SK-N-SH treated with all-trans-retinoic acid at 6 μM for 48 hours (cell line): ENCODE measurements at regions not wholly inside any gene's neighbourhood (a gene's known extent, or its start where the extent isn't known, plus 50 kb on each side); places are given as distances from the start of the nearest gene placed in this dataset.

Experiments used
- ATAC-seq: fragments of 200-7000 bp; cut with Tn5 transposase; 3 replicates; pipeline ENCODE4 v1.9.1; 2020; ENCODE audit warnings: mild to moderate bottlenecking, moderate library complexity
- BACH2 ChIP-seq: fragments of 250-450 bp; sonication (Bioruptor Pico); IDR thresholded peaks from 2 replicates; pipeline ENCODE4 v1.9.0; 2021; ENCODE audit warnings: mild to moderate bottlenecking, borderline replicate concordance
- CSDC2 ChIP-seq: fragments of 250-450 bp; sonication (Bioruptor Pico); IDR thresholded peaks from 2 replicates; pipeline ENCODE4 v1.5.0; 2020; ENCODE audit warnings: mild to moderate bottlenecking, moderate library complexity
- ESRRG ChIP-seq: fragments of 250-450 bp; sonication (Bioruptor Pico); IDR thresholded peaks from 2 replicates; pipeline ENCODE4 v1.6.1; 2021; ENCODE audit warnings: mild to moderate bottlenecking
- GLIS3 ChIP-seq: fragments of 250-450 bp; sonication (Bioruptor Pico); IDR thresholded peaks from 2 replicates; pipeline ENCODE4 v1.5.0; 2020; ENCODE audit warnings: mild to moderate bottlenecking, moderate library complexity
- ISL1 ChIP-seq: fragments of 250-450 bp; sonication (Bioruptor Pico); IDR thresholded peaks from 2 replicates; pipeline ENCODE4 v2.1.2; 2022; ENCODE audit warnings: mild to moderate bottlenecking, moderate library complexity
- OSR1 ChIP-seq: fragments of 250-450 bp; sonication (Bioruptor Pico); IDR thresholded peaks from 2 replicates; pipeline ENCODE4 v1.8.0; 2022; ENCODE audit warnings: moderate library complexity, mild to moderate bottlenecking, inconsistent platforms
- PPARA ChIP-seq: fragments of 250-450 bp; sonication (Bioruptor Pico); IDR thresholded peaks from 2 replicates; pipeline ENCODE4 v1.5.0; 2020; ENCODE audit warnings: mild to moderate bottlenecking, borderline replicate concordance
- RARB ChIP-seq: fragments of 250-450 bp; sonication (Bioruptor Pico); IDR thresholded peaks from 2 replicates; pipeline ENCODE4 v1.8.0; 2021; ENCODE audit warnings: mild to moderate bottlenecking, moderate library complexity
- TCF4 ChIP-seq: fragments of 250-450 bp; sonication (Bioruptor Pico); IDR thresholded peaks from 2 replicates; pipeline ENCODE4 v1.8.0; 2021; ENCODE audit warnings: mild to moderate bottlenecking, moderate library complexity, borderline replicate concordance
- ZFP3 ChIP-seq: fragments of 250-450 bp; sonication (Bioruptor Pico); IDR thresholded peaks from 2 replicates; pipeline ENCODE4 v1.5.0; 2020; ENCODE audit warnings: mild to moderate bottlenecking, moderate library complexity
- ZFP30 ChIP-seq: fragments of 450-650 bp; formaldehyde crosslinking; IDR thresholded peaks from 2 replicates; pipeline ENCODE4 v1.5.0; 2022; ENCODE audit warnings: mild to moderate bottlenecking, moderate library complexity
- ZNF565 ChIP-seq: fragments of 450-650 bp; formaldehyde crosslinking; conservative IDR thresholded peaks from 2 replicates; pipeline ENCODE4 v1.5.0; 2020; ENCODE audit warnings: low read depth, mild to moderate bottlenecking, moderate library complexity
- ZNF8 ChIP-seq: fragments of 450-650 bp; formaldehyde crosslinking; IDR thresholded peaks from 2 replicates; pipeline ENCODE4 v1.5.0; 2020; ENCODE audit warnings: mild to moderate bottlenecking, moderate library complexity
- TF ChIP-seq, protein P1 (sequence below): fragments of 250-450 bp; sonication (Bioruptor Pico); IDR thresholded peaks from 2 replicates; pipeline ENCODE4 v1.8.0; 2021; ENCODE audit warnings: low read depth, mild to moderate bottlenecking, moderate library complexity, borderline replicate concordance
- TF ChIP-seq, protein P2 (sequence below): fragments of 250-450 bp; sonication (Bioruptor Pico); IDR thresholded peaks from 2 replicates; pipeline ENCODE4 v1.5.0; 2020; ENCODE audit warnings: mild to moderate bottlenecking, moderate library complexity
- TF ChIP-seq, protein P3 (sequence below): fragments of 250-450 bp; sonication (Bioruptor Pico); IDR thresholded peaks from 2 replicates; pipeline ENCODE4 v1.5.1; 2021; ENCODE audit warnings: mild to moderate bottlenecking, moderate library complexity
- TF ChIP-seq, protein P4 (sequence below): fragments of 250-450 bp; sonication (Bioruptor Pico); IDR thresholded peaks from 2 replicates; pipeline ENCODE4 v1.5.1; 2020; ENCODE audit warnings: low read depth, mild to moderate bottlenecking, moderate library complexity
- TF ChIP-seq, protein P5 (sequence below): fragments of 250-450 bp; sonication (Bioruptor Pico); IDR thresholded peaks from 2 replicates; pipeline ENCODE4 v1.8.0; 2020; ENCODE audit warnings: mild to moderate bottlenecking, moderate library complexity, borderline replicate concordance

DNA sequence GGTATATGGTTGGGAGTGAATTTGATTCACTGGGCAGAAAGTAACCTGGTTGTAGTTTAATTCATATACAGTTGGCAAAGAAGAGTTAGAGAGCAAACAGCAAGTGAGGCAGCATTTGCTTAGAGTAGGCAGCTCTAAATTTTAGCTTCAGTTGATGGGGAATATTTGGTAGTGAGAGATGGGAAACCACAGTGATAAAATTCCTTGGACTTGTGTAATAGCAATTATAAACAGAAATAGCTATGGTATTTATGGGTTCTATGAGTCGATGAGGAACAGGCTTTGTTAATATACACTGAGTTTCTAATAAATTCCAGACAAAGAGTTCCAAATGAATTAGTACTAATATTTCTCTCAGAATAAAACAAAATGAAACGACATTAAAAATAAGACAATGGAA lies 894.0 kb downstream of the ROBO2 start:
- ATAC-seq = no peak
- TF ChIP-seq CSDC2 (CRISPR knock-in tag) (no peak), ISL1 (CRISPR knock-in tag) (no peak), RARB (CRISPR knock-in tag) (no peak), ZFP3 (no peak), OSR1 (CRISPR knock-in tag) (no peak)
- TF ChIP-seq, protein P1, sequence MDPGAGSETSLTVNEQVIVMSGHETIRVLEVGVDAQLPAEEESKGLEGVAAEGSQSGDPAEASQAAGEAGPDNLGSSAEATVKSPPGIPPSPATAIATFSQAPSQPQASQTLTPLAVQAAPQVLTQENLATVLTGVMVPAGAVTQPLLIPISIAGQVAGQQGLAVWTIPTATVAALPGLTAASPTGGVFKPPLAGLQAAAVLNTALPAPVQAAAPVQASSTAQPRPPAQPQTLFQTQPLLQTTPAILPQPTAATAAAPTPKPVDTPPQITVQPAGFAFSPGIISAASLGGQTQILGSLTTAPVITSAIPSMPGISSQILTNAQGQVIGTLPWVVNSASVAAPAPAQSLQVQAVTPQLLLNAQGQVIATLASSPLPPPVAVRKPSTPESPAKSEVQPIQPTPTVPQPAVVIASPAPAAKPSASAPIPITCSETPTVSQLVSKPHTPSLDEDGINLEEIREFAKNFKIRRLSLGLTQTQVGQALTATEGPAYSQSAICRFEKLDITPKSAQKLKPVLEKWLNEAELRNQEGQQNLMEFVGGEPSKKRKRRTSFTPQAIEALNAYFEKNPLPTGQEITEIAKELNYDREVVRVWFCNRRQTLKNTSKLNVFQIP (CRISPR knock-in tag) = no peak

DNA sequence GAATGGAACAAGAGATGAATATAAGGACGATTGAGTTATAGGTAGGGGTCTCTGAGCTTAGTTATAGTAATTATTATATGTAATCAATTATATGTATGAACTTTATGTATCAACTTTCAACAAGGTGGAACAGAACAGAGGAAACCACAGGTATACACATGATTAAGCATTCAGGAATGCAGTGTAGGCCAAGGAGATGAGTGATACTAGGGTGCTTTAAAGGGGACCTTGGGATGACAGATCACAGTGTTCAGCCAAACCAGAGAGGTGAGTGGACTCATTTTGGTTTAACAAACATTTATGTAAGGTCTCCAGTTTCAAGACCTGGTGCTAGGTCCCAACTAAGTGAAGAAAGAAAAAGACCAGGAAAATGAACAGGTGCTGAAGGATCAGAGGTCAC lies 895.5 kb downstream of the ROBO2 start:
- no peak for ATAC-seq
- TF ChIP-seq, protein P1 (CRISPR knock-in tag) = no peak
- no peak for TF ChIP-seq BACH2
- TF ChIP-seq, protein P2, sequence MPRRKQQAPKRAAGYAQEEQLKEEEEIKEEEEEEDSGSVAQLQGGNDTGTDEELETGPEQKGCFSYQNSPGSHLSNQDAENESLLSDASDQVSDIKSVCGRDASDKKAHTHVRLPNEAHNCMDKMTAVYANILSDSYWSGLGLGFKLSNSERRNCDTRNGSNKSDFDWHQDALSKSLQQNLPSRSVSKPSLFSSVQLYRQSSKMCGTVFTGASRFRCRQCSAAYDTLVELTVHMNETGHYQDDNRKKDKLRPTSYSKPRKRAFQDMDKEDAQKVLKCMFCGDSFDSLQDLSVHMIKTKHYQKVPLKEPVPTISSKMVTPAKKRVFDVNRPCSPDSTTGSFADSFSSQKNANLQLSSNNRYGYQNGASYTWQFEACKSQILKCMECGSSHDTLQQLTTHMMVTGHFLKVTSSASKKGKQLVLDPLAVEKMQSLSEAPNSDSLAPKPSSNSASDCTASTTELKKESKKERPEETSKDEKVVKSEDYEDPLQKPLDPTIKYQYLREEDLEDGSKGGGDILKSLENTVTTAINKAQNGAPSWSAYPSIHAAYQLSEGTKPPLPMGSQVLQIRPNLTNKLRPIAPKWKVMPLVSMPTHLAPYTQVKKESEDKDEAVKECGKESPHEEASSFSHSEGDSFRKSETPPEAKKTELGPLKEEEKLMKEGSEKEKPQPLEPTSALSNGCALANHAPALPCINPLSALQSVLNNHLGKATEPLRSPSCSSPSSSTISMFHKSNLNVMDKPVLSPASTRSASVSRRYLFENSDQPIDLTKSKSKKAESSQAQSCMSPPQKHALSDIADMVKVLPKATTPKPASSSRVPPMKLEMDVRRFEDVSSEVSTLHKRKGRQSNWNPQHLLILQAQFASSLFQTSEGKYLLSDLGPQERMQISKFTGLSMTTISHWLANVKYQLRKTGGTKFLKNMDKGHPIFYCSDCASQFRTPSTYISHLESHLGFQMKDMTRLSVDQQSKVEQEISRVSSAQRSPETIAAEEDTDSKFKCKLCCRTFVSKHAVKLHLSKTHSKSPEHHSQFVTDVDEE (CRISPR knock-in tag) = no peak
- no peak for TF ChIP-seq GLIS3
- TF ChIP-seq CSDC2 (CRISPR knock-in tag) = no peak
- no peak for TF ChIP-seq ZFP3
- TF ChIP-seq, protein P3, sequence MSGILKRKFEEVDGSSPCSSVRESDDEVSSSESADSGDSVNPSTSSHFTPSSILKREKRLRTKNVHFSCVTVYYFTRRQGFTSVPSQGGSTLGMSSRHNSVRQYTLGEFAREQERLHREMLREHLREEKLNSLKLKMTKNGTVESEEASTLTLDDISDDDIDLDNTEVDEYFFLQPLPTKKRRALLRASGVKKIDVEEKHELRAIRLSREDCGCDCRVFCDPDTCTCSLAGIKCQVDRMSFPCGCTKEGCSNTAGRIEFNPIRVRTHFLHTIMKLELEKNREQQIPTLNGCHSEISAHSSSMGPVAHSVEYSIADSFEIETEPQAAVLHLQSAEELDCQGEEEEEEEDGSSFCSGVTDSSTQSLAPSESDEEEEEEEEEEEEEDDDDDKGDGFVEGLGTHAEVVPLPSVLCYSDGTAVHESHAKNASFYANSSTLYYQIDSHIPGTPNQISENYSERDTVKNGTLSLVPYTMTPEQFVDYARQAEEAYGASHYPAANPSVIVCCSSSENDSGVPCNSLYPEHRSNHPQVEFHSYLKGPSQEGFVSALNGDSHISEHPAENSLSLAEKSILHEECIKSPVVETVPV (CRISPR knock-in tag) = no peak
- no peak for TF ChIP-seq ZNF8 (CRISPR knock-in tag)

DNA sequence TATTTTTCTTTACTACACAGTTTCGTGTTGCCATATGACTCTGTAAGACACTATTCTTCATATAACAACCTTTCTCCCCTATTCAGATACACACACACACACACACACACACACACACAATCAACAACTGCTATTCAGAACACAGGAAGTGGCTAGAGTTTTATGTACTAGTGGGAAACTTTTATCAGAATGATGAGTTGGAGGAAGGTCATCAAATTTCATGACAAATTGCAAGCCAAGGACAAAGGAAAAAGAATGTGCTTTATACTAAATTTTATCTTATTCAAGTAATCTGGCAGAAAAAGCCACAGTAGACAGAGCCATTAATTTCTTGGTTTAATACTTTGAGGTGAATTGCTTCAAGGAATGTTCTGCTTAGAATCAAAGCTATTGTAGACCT lies 899.8 kb downstream of the ROBO2 start:
- TF ChIP-seq ESRRG (CRISPR knock-in tag) (no peak), PPARA (CRISPR knock-in tag) (no peak), ZFP30 (CRISPR knock-in tag) (no peak), TCF4 (CRISPR knock-in tag) (no peak), ISL1 (CRISPR knock-in tag) (peak; percentile 81), BACH2 (no peak), ZNF565 (CRISPR knock-in tag) (no peak)
- TF ChIP-seq, protein P3 (CRISPR knock-in tag) = 0 out of 2 replicates have a peak, but pooled peaks have one; percentile 11
- TF ChIP-seq, protein P4, sequence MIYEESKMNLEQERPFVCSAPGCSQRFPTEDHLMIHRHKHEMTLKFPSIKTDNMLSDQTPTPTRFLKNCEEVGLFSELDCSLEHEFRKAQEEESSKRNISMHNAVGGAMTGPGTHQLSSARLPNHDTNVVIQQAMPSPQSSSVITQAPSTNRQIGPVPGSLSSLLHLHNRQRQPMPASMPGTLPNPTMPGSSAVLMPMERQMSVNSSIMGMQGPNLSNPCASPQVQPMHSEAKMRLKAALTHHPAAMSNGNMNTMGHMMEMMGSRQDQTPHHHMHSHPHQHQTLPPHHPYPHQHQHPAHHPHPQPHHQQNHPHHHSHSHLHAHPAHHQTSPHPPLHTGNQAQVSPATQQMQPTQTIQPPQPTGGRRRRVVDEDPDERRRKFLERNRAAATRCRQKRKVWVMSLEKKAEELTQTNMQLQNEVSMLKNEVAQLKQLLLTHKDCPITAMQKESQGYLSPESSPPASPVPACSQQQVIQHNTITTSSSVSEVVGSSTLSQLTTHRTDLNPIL = peak; percentile 45; the same call in 1 of the 2 replicates
- TF ChIP-seq, protein P1 (CRISPR knock-in tag) = no peak
- TF ChIP-seq, protein P5, sequence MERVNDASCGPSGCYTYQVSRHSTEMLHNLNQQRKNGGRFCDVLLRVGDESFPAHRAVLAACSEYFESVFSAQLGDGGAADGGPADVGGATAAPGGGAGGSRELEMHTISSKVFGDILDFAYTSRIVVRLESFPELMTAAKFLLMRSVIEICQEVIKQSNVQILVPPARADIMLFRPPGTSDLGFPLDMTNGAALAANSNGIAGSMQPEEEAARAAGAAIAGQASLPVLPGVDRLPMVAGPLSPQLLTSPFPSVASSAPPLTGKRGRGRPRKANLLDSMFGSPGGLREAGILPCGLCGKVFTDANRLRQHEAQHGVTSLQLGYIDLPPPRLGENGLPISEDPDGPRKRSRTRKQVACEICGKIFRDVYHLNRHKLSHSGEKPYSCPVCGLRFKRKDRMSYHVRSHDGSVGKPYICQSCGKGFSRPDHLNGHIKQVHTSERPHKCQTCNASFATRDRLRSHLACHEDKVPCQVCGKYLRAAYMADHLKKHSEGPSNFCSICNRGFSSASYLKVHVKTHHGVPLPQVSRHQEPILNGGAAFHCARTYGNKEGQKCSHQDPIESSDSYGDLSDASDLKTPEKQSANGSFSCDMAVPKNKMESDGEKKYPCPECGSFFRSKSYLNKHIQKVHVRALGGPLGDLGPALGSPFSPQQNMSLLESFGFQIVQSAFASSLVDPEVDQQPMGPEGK (CRISPR knock-in tag) = 0 out of 2 replicates have a peak, but pooled peaks have one; percentile 41
- ATAC-seq = no peak
